NB4 (cell line): ENCODE measurements at regions not wholly inside any gene's neighbourhood (a gene's known extent, or its start where the extent isn't known, plus 50 kb on each side); places are given as distances from the start of the nearest gene placed in this dataset.

Source experiments
- DNase-seq: peaks from one replicate; pipeline ENCODE4 v3.0.0; 2010; ENCODE audit warnings: low read depth
- H3K4me3 ChIP-seq: one replicate; pipeline ENCODE4 v1.5.1; 2011; ENCODE audit warnings: mild to moderate bottlenecking, low read depth, low read length, moderate library complexity
- MYC ChIP-seq: IDR thresholded peaks from 2 replicates; pipeline ENCODE4 v1.6.1; 2011; ENCODE audit warnings: low read depth, low read length
- POLR2A ChIP-seq: IDR thresholded peaks from 2 replicates; pipeline ENCODE4 v1.6.1; 2011; ENCODE audit warnings: mild to moderate bottlenecking; ENCODE audit not compliant: insufficient read length; ENCODE audit errors: extremely low read depth
- TF ChIP-seq, protein P1 (sequence below): IDR thresholded peaks from 2 replicates; pipeline ENCODE4 v1.6.1; 2011; ENCODE audit warnings: low read depth, low read length
- TF ChIP-seq, protein P2 (sequence below): IDR thresholded peaks from one replicate; pipeline ENCODE4 v1.5.1; 2012; ENCODE audit warnings: low read depth, low read length

DNA sequence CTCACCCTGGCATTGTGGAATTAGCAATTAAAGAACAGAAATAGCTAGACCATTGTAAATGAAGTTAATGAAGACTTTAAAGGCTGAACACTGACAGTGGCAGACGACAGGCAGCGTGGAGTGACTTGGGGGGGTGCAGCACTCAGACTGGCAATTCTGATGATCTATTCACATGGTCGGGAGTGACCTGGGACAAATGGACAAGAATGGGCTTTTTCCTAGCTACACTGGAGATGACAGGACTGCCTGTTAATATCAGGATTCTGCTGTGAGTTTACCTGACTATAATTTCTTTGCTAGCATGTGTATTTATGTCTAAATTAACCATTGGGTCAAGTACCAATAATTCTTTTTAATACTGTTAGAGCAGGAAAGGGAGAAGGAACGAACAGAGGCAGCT, 199.6 kb downstream of the FBXO15 start:
- H3K4me3 ChIP-seq, result no peak overlapping the region
- TF ChIP-seq MYC (no peak), POLR2A (no peak)
- TF ChIP-seq, protein P1, sequence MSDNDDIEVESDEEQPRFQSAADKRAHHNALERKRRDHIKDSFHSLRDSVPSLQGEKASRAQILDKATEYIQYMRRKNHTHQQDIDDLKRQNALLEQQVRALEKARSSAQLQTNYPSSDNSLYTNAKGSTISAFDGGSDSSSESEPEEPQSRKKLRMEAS, result no peak
- TF ChIP-seq, protein P2, sequence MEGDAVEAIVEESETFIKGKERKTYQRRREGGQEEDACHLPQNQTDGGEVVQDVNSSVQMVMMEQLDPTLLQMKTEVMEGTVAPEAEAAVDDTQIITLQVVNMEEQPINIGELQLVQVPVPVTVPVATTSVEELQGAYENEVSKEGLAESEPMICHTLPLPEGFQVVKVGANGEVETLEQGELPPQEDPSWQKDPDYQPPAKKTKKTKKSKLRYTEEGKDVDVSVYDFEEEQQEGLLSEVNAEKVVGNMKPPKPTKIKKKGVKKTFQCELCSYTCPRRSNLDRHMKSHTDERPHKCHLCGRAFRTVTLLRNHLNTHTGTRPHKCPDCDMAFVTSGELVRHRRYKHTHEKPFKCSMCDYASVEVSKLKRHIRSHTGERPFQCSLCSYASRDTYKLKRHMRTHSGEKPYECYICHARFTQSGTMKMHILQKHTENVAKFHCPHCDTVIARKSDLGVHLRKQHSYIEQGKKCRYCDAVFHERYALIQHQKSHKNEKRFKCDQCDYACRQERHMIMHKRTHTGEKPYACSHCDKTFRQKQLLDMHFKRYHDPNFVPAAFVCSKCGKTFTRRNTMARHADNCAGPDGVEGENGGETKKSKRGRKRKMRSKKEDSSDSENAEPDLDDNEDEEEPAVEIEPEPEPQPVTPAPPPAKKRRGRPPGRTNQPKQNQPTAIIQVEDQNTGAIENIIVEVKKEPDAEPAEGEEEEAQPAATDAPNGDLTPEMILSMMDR, result no peak
- no peak for DNase-seq

DNA sequence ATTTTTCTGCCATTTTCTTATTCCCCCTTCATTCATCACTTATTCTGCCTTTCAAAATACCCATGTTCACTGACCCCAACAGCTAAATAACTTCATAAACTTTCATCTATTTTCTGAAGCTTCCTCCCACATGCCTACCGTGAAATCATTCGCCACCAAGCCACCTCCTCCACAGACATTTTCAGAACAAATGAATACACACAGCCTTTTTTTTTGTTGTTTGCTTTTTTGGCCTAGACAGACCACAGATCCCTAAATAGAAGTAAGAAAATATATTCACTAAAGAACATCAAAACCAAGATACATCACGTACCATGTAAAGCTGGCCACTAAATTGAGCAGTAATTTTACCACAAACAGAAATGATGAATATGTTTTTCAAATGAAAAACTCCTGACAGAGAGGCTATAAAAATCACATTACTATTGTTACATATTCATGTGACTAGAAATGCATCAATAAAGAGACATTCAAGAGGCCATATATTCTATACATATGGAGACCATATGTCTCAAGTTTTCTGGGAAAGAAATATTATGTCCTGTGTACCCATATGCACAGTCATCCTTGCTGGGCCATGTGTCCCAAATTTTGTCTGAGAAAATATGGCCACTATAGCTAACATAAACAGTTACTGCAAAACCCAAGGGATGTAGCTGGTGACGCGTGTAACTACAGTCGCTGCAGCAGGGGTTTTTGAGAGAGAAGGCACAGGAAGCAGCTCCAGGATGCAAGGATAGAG, 200.3 kb downstream of the FBXO15 start:
- TF ChIP-seq, protein P1, result no peak
- TF ChIP-seq MYC (no peak), POLR2A (no peak)
- TF ChIP-seq, protein P2, result no peak
- DNase-seq, result no peak
- H3K4me3 ChIP-seq, result no peak overlapping the region

DNA sequence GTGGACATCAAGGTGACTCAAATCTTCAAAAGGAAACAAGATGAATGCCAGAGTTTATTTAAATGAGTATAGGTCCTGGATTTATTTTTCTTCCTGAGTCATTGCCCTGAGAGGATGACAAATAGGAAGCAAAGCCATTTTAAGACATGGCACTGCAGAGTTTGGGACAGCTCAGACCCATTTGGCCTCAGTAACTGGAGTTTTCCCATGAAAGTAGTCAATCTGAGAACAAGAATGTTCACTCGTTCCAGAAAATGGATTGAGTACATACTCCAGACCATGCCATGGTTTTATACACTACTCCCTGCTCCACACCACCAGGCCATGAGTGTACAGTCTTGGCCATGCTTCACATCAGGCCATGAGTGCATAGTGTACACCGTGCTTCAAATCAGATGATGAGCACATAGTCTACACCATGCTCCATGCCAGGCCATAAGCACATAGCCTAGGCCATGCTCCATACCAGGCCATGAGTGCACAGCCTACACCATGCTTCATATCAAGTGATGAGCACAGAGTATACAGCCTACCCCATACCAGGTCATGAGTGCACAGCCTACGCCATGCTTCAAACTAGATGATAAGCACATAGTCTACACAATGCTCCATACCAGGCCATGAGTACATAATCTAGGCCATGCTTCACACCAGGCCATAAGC, 202.4 kb downstream of the FBXO15 start:
- H3K4me3 ChIP-seq, result no peak overlapping the region
- TF ChIP-seq MYC, result no peak
- TF ChIP-seq, protein P2, result no peak
- TF ChIP-seq, protein P1, result no peak
- TF ChIP-seq POLR2A, result no peak
- no peak for DNase-seq

DNA sequence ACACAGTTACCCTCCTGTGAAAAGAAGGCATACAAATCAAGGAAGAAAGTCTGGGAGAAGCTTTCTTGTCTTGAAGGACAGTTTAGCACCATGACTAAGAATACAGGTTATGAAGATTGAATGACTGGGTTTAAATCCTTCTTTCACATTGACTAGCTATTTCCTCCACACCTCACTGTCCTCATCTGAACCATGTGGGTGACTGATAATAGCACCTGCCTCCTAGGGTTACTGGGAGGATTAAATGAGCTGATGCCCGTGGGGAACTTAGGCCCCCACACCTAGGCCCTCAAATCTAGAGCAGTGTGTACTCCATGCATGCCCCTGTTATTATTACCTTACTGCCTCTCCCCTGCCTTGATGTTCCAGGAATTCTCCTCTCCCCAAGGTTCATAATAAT, 202.9 kb downstream of the FBXO15 start:
- no peak for TF ChIP-seq MYC
- TF ChIP-seq, protein P2, result no peak
- TF ChIP-seq POLR2A, result no peak
- TF ChIP-seq, protein P1, result no peak
- DNase-seq, result no peak
- H3K4me3 ChIP-seq, result no peak overlapping the region

DNA sequence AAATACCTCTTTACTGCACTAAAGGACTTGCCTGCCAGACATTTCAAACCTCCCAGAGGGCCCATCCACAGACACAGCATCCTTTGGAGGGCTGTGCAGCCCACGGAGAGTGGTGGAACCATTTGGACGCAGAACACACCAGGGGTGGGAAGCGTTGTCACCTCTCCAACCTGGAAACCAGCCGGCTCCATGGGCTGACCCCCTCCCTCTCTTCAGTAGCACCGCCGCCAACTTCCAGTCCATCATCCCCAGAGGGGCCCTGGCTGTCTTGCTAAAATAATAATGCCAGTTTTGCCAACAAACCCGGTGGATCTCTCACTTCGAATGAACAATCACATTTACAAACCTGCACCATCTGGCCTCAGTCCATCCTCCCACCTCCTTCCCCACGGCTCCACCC, 203.9 kb downstream of the FBXO15 start:
- TF ChIP-seq, protein P1, result no peak
- TF ChIP-seq MYC (no peak), POLR2A (no peak)
- TF ChIP-seq, protein P2, result no peak
- H3K4me3 ChIP-seq, result no peak overlapping the region
- DNase-seq, result no peak
